Suppressor macrophage (primary cell): ENCODE measurements at regions not wholly inside any gene's neighbourhood (a gene's known extent, or its start where the extent isn't known, plus 50 kb on each side); places are given as distances from the start of the nearest gene placed in this dataset.

Experiments
- DNase-seq, 4 experiments: peaks; one replicate each; pipeline ENCODE4 v3.0.0-alpha.2; 2020 to 2022

GRCh38 chr16:16797239-16797638 is 418.3 kb downstream of the NPIPA7 start:
- peak in 2 of 4 experiments; percentile 7 to 12 for DNase-seq

DNA sequence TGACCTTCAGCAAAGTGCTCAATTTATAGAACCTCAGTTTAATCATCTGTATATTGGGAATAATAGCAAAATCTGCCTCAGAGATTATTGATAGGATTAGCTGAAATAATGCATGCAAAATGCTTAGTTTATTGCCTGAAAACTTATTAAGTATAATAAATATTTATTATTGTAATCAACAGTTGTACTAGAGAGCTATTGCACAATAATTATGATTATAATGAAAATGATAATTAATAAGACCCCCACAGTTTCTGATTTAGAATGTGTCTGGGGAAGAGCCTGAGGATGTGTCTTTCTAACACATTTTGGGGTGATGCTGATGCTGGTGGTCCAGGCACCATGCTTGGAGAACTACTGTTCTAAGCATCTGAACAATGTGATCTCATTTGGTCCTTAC is 419.6 kb downstream of the NPIPA7 start:
- DNase-seq = no peak

DNA sequence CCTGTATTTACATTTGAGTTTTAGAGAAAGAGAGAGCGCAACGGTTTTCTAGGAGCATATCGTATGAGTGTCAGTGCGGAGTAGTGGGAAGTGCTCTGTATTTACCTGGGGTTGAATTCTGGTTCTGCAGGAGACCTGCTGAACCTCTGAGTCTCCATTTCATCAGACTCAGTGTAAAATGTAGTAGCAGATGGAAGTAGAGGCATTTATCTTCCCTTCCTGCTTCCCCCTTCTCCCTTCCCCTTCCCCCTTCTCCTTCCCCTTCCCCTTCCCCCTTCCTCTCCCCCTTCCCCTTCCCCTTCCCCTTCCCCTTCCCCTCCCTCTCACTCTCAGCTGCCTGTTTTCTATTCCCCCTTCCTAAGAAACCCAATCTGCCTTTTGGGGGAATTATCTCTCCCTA is 426.9 kb downstream of the NPIPA7 start:
- DNase-seq = no peak

- no peak for DNase-seq
Measured at GRCh38 chr16:16815641-16816040, 436.7 kb downstream of the NPIPA7 start.

DNA sequence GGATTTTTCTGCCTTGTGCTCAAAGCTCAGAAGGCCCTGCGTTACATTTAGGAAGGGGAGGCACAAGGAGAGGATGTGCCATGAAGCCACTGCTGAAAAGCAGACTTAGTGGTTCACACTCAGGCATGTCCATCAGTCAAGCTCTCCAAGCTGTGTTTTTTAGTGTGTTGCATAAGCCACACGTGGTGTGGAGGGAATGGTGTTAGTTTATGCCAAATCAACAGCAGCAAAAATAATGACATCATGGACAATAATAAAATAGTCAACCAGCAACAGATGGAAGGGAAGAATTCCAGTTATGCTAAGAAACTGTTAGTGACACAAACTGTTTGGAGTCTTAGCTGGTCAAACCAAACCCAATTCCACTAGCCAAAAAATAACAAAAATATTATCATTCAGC is 438.3 kb downstream of the NPIPA7 start:
- no peak for DNase-seq

DNA sequence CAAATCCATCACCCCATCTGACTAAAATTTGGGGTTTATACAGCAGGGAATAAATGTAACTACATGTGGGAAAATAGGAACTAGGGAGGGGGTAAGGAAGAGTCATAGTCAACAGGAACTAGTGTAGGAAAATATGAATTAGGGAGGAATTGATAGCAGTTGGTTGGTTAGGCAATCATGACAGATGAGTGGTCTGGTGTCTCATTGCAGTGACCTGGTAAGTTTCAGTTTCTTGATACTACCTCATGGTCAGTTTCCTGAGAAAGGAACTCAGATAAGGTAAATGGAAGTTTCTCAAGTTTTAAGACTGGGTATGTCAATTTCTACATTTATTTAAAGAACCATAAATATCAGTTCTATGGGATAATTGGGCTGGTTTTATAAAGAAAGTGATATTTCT is 442.3 kb downstream of the NPIPA7 start:
- no peak for DNase-seq

GRCh38 chr16:16828913-16829398 is 450.0 kb downstream of the NPIPA7 start:
- no peak for DNase-seq

DNA sequence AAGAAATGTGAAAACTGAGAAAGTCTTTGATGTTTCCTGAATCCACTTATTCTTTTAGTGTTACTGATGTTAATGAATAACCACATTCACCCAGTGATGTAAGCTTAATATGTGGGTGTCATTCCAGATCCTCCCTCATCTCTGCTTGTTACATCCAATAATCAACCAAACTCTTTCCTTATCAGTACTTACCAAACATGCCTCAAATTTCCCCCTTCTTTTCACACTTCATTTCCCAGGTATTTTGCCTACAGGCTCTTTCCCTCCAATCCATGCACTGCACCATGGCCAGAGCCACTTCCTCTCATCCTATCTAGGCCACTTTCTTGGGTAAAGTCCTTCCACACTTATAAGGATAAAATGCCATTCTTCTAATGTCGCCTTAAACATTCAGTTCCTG is 451.5 kb downstream of the NPIPA7 start:
- DNase-seq = no peak

GRCh38 chr16:16830973-16831372 is 452.0 kb downstream of the NPIPA7 start:
- no peak for DNase-seq

DNA sequence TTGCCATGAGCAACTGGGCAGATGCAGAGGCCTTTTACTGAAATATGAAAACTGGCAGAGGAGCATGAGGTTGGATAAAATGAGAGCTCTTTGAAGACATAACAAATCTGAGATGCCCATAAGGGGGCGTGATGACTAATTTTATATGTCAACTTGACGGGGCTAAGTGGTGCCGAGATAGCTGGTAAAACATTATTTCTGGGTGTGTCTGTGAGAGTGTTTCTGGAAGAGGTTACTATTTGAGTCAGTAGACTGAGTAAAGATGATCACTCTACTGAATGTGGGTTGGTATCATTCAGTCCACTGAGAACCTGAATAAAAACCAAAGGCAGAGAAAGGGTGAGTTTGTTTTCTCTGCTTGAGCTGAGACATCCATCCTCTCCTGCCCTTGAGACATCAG is 454.2 kb downstream of the NPIPA7 start:
- no peak for DNase-seq

DNA sequence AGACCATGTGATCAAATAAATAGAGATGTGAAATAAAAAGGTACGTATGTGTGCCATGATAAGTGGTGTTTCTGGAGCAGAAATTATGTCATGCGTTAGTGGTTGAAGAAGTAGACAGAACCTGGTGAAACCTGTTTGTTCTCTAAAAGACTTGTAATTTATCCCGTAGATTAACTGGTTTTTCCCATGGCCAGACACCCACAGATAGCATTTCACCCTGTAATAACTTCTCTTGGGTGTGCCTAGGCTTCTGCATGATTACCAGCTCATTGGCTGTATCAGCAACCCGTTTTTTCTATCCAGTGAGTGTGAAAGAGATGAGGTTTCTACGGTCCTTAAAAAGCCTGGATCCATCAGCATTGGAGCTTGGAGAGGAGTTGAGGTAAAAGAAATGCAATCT is 471.3 kb downstream of the NPIPA7 start:
- no peak for DNase-seq

- no peak for DNase-seq
Measured at GRCh38 chr16:16857012-16857411, 478.1 kb downstream of the NPIPA7 start.

- DNase-seq = peak; percentile 29 to 78 (median 68)
Measured at GRCh38 chr16:16857603-16858283, 478.8 kb downstream of the NPIPA7 start.

- peak; percentile 67 to 84 (median 70) for DNase-seq
Measured at GRCh38 chr16:16861546-16861945, 482.6 kb downstream of the NPIPA7 start.

DNA sequence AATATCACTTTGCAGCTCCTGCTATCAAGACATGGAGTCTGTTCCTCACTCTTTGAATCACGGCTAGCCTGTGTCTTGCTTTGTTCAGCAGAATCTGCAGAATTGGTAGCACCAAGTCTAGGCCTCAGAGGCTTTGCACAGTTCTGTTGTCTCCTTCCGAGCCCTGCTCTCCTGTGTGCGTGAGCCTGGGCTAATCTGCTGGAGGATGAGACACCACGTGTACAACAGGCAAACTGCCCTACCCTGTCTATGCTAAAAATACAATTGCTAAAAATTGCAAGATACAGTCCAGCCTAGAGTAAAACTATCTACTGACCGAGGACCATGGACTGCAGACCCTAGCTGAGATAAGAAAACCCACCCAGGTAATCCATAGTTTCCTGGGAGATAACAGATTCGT is 484.7 kb downstream of the NPIPA7 start:
- no peak for DNase-seq

- DNase-seq = no peak
Measured at GRCh38 chr16:16864536-16864935, 485.6 kb downstream of the NPIPA7 start.

DNA sequence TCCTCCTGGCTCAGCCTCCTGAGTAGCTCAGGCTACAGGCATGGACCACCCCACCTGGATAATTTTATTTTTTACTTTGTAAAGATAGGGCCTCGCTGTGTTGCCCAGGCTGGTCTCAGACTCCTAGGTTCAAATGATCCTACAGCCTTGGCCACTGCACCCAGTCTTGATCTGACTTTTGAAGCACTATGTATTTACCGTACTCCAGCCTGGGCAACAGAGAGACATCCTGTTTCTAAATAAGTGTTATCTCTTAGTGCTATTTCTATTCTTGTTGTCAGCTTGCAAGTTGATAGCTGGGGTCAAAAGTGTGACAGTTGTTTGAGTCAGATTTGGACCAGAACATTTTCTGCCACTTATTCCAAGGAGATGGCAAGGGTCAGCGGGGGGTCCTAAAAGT is 486.4 kb downstream of the NPIPA7 start:
- no peak for DNase-seq

GRCh38 chr16:16867973-16868372 is 489.0 kb downstream of the NPIPA7 start:
- no peak for DNase-seq

DNA sequence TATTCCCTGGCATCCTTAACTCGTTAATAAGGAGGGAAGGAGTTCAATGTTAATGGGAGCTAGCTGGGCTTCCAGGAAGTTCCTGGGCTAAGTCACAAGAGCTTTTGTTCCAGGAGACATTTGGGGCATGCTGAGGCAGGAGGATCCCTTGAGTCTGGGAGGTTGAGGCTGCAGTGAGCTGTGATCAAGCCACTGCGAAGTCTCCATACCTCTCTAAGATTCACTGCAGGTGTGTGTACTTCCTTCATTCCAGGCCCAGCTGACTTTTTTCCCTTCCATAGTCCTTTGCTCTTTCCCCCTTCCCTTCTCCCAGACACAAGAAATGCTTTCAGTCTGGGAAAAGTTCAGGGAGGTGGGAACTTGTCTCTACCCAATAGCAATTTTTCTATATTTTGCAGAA is 489.8 kb downstream of the NPIPA7 start:
- no peak for DNase-seq

DNA sequence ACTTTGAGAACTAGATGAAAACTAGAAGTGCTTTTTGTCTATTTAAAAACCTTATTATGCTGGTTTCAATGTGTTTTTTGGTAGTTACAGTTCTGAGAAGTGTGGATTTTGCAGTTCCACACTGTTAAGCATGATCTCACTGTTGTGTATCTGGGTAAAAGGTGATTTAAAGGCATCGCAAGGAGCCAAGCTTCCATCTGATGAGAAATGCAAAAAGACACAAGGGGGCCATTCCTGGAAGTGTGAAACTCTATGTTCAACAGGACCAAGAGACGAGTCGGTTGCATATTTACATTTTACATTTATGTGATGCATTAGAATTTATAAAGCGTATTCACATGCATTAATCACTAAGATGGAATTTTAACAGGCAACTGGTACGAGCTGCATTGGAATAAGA is 490.8 kb downstream of the NPIPA7 start:
- DNase-seq = no peak

GRCh38 chr16:16871196-16871595 is 492.3 kb downstream of the NPIPA7 start:
- no peak for DNase-seq

DNA sequence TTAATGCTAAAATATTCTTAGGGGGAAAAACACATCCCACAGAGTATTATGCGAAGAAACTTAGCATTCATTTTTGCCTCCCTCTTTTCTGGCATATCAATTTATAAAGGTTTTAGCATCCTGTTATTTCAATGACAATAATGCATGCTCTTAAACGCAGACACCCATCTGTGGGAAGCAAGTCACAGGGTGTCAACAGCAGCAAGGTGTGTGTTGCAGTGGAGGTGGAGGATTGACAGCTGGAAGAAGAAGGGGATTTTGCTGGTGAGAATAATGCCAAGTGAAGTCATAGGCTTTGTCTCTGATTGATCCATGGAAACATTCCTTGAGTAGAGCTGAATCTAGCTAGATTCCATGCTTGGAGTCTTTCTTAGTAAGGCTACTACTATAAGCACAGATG is 498.1 kb downstream of the NPIPA7 start:
- no peak for DNase-seq

GRCh38 chr16:16879567-16880251 is 500.8 kb downstream of the NPIPA7 start:
- no peak for DNase-seq

- DNase-seq = no peak
Measured at GRCh38 chr16:16881814-16882213, 502.9 kb downstream of the NPIPA7 start.
